OCI-LY7 (cell line): ENCODE measurements at regions not wholly inside any gene's neighbourhood (a gene's known extent, or its start where the extent isn't known, plus 50 kb on each side); places are given as distances from the start of the nearest gene placed in this dataset.

Experiments
- BruUV-seq: library from RNA; stranded (reverse); fragments of 400-500 nt; replicated peaks from 2 replicates; lab custom pipeline; 2021; lab: Mats Ljungman, UMichigan
- CTCF ChIA-PET: fragments of 300-600 bp; sonication (Branson Sonifier 250); formaldehyde crosslinking; loops from one replicate; lab custom pipeline; 2022; ENCODE audit warnings: antibody characterized with exemption; ENCODE audit not compliant: unreplicated experiment; lab: Charles Lee
- POLR2A ChIA-PET: fragments of 300-600 bp; sonication (Branson Sonifier 250); formaldehyde crosslinking; loops from one replicate; lab custom pipeline; 2022; ENCODE audit warnings: antibody characterized with exemption; lab: Charles Lee
- DNase-seq: peaks from one replicate; pipeline ENCODE4 v3.0.0-alpha.2; 2015; ENCODE audit warnings: low spot score
- H2AFZ ChIP-seq: fragments of 200-600 bp; sonication (generic), shearing (Covaris generic); 2 replicates; pipeline ENCODE4 v1.6.1; 2014; ENCODE audit warnings: mild to moderate bottlenecking, antibody characterized with exemption, low read length, moderate library complexity
- H3K27ac ChIP-seq: fragments of 200-600 bp; sonication (generic); 2 replicates; pipeline ENCODE4 v1.5.1; 2014; ENCODE audit warnings: mixed run types, low read depth, mild to moderate bottlenecking, moderate library complexity, low read length, inconsistent platforms; ENCODE audit not compliant: poor library complexity, severe bottlenecking
- H3K36me3 ChIP-seq: fragments of 200-600 bp; sonication (generic); 2 replicates; pipeline ENCODE4 v1.6.1; 2014; ENCODE audit warnings: mild to moderate bottlenecking, antibody characterized with exemption, low read length, moderate library complexity, mixed read lengths; ENCODE audit not compliant: insufficient read depth
- H3K4me1 ChIP-seq: fragments of 200-600 bp; sonication (generic); 2 replicates; pipeline ENCODE4 v1.5.1; 2014; ENCODE audit warnings: mild to moderate bottlenecking, low read length; ENCODE audit not compliant: insufficient read depth, poor library complexity, severe bottlenecking
- H3K4me2 ChIP-seq: fragments of 200-600 bp; sonication (generic); 2 replicates; pipeline ENCODE4 v1.6.1; 2014; ENCODE audit warnings: mild to moderate bottlenecking, low read length
- H3K4me3 ChIP-seq: fragments of 200-600 bp; sonication (generic); 2 replicates; pipeline ENCODE4 v1.5.1; 2014; ENCODE audit warnings: mild to moderate bottlenecking, low read depth, low read length; ENCODE audit not compliant: poor library complexity, severe bottlenecking
- H3K79me2 ChIP-seq: fragments of 200-600 bp; sonication (generic); 2 replicates; pipeline ENCODE4 v1.6.1; 2016; ENCODE audit warnings: low read depth, mild to moderate bottlenecking, low read length, moderate library complexity, mixed read lengths; ENCODE audit not compliant: insufficient read depth
- H3K9me2 ChIP-seq: fragments of 200-600 bp; sonication (generic); 2 replicates; pipeline ENCODE4 v1.6.1; 2016; ENCODE audit warnings: mild to moderate bottlenecking, low read length, mixed read lengths; ENCODE audit not compliant: insufficient read depth
- H3K9me3 ChIP-seq: fragments of 200-600 bp; sonication (generic); 2 replicates; pipeline ENCODE4 v1.6.1; 2014; ENCODE audit warnings: mild to moderate bottlenecking, mixed run types, low read length, mixed read lengths
- H4K20me1 ChIP-seq: fragments of 200-600 bp; sonication (generic); 2 replicates; pipeline ENCODE4 v1.6.1; 2014; ENCODE audit warnings: mild to moderate bottlenecking, antibody characterized with exemption, low read length, moderate library complexity, mixed read lengths; ENCODE audit not compliant: insufficient read depth
- CTCF ChIP-seq: fragments of 200-600 bp; sonication (generic); conservative IDR thresholded peaks from 2 replicates; pipeline ENCODE4 v1.5.1; 2014; ENCODE audit warnings: mild to moderate bottlenecking, antibody characterized with exemption, low read length, moderate library complexity, mixed read lengths
- EZH2phosphoT487 ChIP-seq: fragments of 200-600 bp; sonication (generic); IDR thresholded peaks from 2 replicates; pipeline ENCODE4 v1.6.1; 2018; ENCODE audit warnings: low read depth, borderline replicate concordance, mild to moderate bottlenecking, mixed run types, antibody characterized with exemption, low read length, moderate library complexity, mixed read lengths
- intact Hi-C: fragments of 100-400 bp; cut with micrococcal nuclease; formaldehyde crosslinking; loops from one replicate; pipeline ENCODE4 v1.10.0; 2022; ENCODE audit not compliant: unreplicated experiment

- no peak overlapping the region for H3K27ac ChIP-seq
- no peaks in the 10 kb centered on the region for H3K9me3 ChIP-seq
- no peak overlapping the region for H3K4me2 ChIP-seq
- H3K4me3 ChIP-seq = no peak overlapping the region
- no peak overlapping the region for H2AFZ ChIP-seq
- intact Hi-C loops = no loop called here
- no peak for DNase-seq
- H3K4me1 ChIP-seq = no peaks in the 10 kb centered on the region
- ChIA-PET CTCF (interaction anchor here (0.6 kb wide), 1 partner anchor 315 kb away, joined by 3 read pairs; no protein-coding TSS in a partner anchor), POLR2A (no interaction called here)
- no peaks in the 10 kb centered on the region for H3K36me3 ChIP-seq
- no peaks in the 10 kb centered on the region for H3K9me2 ChIP-seq
- TF ChIP-seq CTCF (no peak), EZH2phosphoT487 (no peak)
- H4K20me1 ChIP-seq = no peaks in the 10 kb centered on the region
- H3K79me2 ChIP-seq = no peaks in the 10 kb centered on the region
- no TSS peak for BruUV-seq
Observed at GRCh38 chr16:86101137-86101896, 202.4 kb downstream of the IRF8 start.

GRCh38 chr16:86101897-86102157 is 202.9 kb downstream of the IRF8 start:
- TF ChIP-seq EZH2phosphoT487 = no peak
- no peak for TF ChIP-seq CTCF
- Histone ChIP-seq H3K36me3 (no peaks in the 10 kb centered on the region), H3K4me1 (no peaks in the 10 kb centered on the region), H2AFZ (no peak overlapping the region), H3K4me3 (no peak overlapping the region), H3K9me2 (no peaks in the 10 kb centered on the region), H4K20me1 (no peaks in the 10 kb centered on the region), H3K4me2 (no peak overlapping the region), H3K27ac (no peak overlapping the region), H3K9me3 (no peaks in the 10 kb centered on the region), H3K79me2 (no peaks in the 10 kb centered on the region)
- no TSS peak for BruUV-seq
- intact Hi-C loops = no loop called here
- ChIA-PET POLR2A (no interaction called here), CTCF (no interaction called here)
- DNase-seq = no peak

GRCh38 chr16:86103320-86103719 is 204.4 kb downstream of the IRF8 start:
- no peak overlapping the region for H3K4me2 ChIP-seq
- intact Hi-C loops = no loop called here
- TF ChIP-seq EZH2phosphoT487 = no peak
- no peak for TF ChIP-seq CTCF
- ChIA-PET CTCF (no interaction called here), POLR2A (no interaction called here)
- no peaks in the 10 kb centered on the region for H3K9me2 ChIP-seq
- no peak for DNase-seq
- H3K36me3 ChIP-seq = no peaks in the 10 kb centered on the region
- no TSS peak for BruUV-seq
- H3K27ac ChIP-seq = no peak overlapping the region
- H3K79me2 ChIP-seq = no peaks in the 10 kb centered on the region
- H4K20me1 ChIP-seq = no peaks in the 10 kb centered on the region
- no peak overlapping the region for H2AFZ ChIP-seq
- no peak overlapping the region for H3K4me3 ChIP-seq
- H3K9me3 ChIP-seq = peaks cover 6% of the 10 kb centered on the region
- no peaks in the 10 kb centered on the region for H3K4me1 ChIP-seq
